Stimulated activated CD4-positive, alpha-beta T cell treated with anti-CD3 and anti-CD28 coated beads, Interleukin-2, amount 100 ng/mL, for 48 hours (primary cell): ENCODE measurements at regions not wholly inside any gene's neighbourhood (a gene's known extent, or its start where the extent isn't known, plus 50 kb on each side); places are given as distances from the start of the nearest gene placed in this dataset.

Experiments used
- DNase-seq, 2 donors: peaks; one replicate each; pipeline ENCODE4 v3.0.0-alpha.2; 2020

- DNase-seq: no peak
These were observed 423.2 kb downstream of the MN1 start for GRCh38 chr22:27378311-27378800.

- DNase-seq: no peak
These were observed 422.6 kb downstream of the MN1 start for GRCh38 chr22:27378995-27379394.

GRCh38 chr22:27380855-27381254 lies 420.7 kb downstream of the MN1 start:
- no peak for DNase-seq

GRCh38 chr22:27381552-27381951 lies 420.0 kb downstream of the MN1 start:
- no peak for DNase-seq

- no peak for DNase-seq
These were observed 419.4 kb downstream of the MN1 start for GRCh38 chr22:27381960-27382742.

GRCh38 chr22:27382947-27383346 lies 418.6 kb downstream of the MN1 start:
- no peak for DNase-seq

- no peak for DNase-seq
These were observed 417.7 kb downstream of the MN1 start for GRCh38 chr22:27383896-27384295.

- no peak for DNase-seq
These were observed 416.1 kb downstream of the MN1 start for GRCh38 chr22:27385261-27385998.

GRCh38 chr22:27386186-27386585 lies 415.4 kb downstream of the MN1 start:
- DNase-seq: no peak

- DNase-seq: no peak
These were observed 414.0 kb downstream of the MN1 start for GRCh38 chr22:27387561-27387960.

GRCh38 chr22:27388090-27388600 lies 413.4 kb downstream of the MN1 start:
- no peak for DNase-seq

- DNase-seq: no peak
These were observed 411.9 kb downstream of the MN1 start for GRCh38 chr22:27389727-27390075.

- DNase-seq: no peak
These were observed 410.3 kb downstream of the MN1 start for GRCh38 chr22:27391092-27391770.

GRCh38 chr22:27393371-27393770 lies 408.2 kb downstream of the MN1 start:
- no peak for DNase-seq

GRCh38 chr22:27394806-27395404 lies 406.7 kb downstream of the MN1 start:
- DNase-seq: no peak

- DNase-seq: no peak
These were observed 404.3 kb downstream of the MN1 start for GRCh38 chr22:27397036-27397953.

- no peak for DNase-seq
These were observed 403.6 kb downstream of the MN1 start for GRCh38 chr22:27397954-27398342.

- no peak for DNase-seq
These were observed 402.4 kb downstream of the MN1 start for GRCh38 chr22:27399161-27399560.

GRCh38 chr22:27400811-27401210 lies 400.7 kb downstream of the MN1 start:
- no peak for DNase-seq

- no peak for DNase-seq
These were observed 400.2 kb downstream of the MN1 start for GRCh38 chr22:27401321-27401720.

- DNase-seq: no peak
These were observed 397.1 kb downstream of the MN1 start for GRCh38 chr22:27404441-27404840.
